ENCODE measurements at regions not wholly inside any gene's neighbourhood (a gene's known extent, or its start where the extent isn't known, plus 50 kb on each side); places are given as distances from the start of the nearest gene placed in this dataset.

DNA sequence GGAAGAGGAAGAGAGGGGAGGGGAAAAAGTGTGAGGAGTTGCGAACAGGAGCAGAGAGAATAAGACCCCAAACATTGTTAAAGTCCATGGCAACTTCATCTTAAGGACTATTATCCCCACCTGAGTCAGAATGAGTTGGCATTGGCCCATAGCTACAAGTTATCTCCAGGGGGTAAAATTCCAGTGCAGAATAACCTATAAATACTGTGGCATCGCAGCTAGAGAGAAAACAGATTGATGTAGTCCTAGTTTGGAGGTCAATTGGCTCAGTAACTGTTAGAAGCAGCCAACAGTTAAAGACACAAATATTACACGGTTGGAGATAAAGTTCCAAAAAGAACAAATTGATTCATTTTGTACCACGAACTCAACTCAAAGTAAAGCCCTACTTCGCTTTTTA is 313.9 kb upstream of the CCDC54 start:
- no peak for DNase-seq

DNA sequence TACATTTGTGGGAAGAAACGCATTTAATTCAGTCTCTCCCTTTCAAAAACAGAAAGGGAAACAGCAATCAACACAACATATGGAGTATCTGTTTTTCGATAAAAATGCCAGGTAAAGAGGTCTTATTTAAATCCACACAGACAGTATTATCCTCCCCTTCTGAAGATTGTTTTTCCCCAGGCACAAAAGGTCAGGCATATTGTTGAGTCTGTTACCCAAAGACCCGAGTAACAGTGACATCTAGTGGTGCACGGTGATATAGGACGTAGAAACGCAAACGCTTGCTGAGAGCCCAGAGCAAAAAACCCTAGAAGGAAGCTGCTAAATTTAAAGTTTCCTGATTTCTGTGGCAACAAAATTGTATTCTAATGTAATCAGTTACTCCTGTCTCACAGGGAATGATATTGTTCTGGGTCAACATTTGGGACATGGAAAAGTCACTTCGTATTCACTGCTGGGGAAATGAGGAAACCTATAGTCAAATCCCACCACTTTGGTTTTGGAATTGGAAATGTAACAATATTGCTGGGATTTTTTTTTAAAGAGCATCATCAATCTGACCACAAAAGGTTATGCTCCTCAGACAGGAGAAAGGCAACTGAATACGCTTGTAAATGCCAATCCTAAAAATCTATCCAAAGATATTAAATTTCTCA is 312.7 kb upstream of the CCDC54 start:
- DNase-seq, result peak; percentile 96

DNA sequence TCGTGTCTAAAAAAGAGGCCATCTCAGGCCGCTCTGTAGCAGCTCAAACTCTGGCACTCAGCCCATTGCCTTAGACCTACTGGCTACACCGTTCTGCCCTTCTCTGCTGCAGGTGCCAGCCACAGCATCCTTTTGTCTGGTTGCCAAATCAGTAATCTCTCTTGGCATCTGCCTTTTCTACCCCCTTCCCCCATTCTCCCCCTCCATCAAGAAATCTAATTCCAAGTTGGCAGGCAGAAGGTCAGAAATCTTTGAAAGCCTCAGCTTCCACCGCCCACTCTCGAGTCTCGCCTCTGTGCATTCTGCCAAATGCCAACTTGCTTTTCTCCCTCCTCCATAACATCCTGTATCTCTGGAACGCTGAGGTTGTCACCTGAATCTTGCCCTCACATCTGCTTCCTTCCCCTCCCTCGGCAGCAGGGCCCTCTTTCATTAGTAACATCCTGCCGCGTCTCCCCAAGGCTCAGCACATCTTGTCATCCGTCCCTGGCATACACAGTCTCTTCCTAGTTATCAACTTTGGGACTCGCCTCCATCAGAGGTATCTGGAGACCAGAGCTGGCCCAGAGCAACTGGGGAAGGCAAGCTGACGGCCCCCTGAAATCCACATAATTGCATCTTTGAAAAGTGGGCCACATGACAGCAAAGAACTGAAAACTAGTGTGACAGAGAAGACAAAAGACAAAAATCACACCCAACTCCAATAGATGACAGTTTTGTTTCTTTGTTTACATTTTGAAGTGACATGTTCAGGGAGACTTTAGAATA is 312.0 kb upstream of the CCDC54 start:
- DNase-seq, result peak; percentile 71

DNA sequence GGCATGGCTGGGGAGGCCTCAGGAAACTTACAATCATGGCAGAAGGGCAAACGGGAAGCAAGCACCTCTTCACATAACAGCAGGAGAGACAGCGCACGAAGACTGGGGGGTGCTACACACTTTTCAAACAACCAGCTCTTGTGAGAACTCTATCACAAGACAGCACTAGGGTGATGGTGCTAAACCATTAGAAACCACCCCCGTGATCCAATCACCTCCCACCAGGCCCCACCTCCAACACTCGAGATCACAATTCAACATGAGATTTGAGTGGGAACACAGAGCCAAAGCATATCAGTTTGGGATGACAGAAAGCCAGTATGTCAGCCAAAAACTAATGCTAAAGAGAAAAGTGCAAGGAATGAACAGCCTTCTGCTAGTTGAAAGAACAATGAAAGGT is 309.8 kb upstream of the CCDC54 start:
- DNase-seq, result no peak

DNA sequence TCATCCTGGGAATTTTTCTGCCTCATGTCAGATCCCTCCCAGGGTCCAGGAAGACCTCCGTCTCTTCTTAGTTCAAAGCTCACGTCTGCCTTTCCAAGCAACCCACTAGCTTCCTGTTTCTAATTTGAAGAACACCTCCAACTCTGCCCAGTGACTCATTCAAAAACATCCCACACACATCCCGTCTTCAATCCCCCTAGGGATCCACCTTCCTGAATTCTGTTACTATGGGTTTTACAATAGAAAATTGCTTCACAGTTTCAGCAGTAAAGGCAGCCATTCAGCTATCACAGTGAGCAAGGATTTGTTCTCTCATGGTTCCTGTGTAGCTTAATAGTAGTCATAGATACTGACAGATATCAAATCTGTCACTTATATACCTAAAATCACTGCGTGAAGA is 308.3 kb upstream of the CCDC54 start:
- DNase-seq, result no peak

DNA sequence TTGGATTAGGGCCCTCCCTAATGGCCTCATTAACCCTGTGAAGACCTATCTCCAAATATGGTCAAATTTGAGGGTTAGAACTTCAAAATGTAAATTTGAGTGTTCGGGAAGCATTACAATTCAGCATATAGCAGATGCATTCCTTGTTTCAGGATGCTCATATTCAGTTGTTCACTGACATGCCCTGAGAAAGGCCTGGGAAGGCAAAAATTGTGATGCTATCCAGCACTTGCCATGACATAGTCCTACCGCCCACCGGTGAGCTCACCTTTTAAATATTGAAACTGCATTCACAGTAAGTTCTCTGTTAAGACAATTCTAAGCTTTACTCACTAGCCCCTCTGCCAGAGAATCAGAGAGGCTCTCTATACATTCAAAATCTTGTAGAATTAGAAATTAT is 300.3 kb upstream of the CCDC54 start:
- DNase-seq, result no peak

DNA sequence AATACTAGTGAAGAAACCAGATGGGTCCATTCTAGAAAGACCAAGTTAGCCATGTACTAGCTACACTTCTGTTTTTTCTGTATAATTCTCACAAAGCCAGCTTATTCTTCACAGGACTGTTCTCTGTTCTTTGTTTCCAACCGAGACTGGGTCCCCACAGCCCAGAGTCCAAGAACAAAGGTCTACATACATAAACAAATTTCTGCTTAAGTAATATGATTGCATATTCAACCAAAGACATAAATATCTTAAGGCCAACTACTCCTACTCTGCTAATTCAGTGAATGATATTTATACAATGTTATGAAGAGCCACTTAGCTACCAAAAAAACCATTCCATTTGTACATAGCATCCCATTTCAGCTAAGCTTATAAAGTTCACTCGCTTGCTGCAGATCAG is 299.8 kb upstream of the CCDC54 start:
- no peak for DNase-seq

DNA sequence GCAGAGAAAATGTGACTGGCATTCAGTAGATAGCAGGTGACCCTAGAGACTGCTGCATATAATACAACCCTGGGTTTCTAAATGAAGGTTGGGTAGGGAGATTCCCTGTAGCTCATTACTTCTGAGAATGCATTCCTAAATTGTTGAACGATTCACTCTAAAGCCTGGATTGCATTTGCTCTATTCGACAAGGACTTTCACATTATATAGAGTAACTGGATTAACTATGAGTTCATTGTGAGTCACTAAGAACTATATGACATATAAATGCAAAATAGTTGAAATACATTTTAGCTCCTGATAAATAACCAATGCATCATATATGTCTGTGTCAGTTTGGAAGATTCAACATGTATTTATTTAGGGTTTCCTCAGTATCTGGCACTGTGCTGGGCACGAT is 294.7 kb upstream of the CCDC54 start:
- DNase-seq, result no peak

DNA sequence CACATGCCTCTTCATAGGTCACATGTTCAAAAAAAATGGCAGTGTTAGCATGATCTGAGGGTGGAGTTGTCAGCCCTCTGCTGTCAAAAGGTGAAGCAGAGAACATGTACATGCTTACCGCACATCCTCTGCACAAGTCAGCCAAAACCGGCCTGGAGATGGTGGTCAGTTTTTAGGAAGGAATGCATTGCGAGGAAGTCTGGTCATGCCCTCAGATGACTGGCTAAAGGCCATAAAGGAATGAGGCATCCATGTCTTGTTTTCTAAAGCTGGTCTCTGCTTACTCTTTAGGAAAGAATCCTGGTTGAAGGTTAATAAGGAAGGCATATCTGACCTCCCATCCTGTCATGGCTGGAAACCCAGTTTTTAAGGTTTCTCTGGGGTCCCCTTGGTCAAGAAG is 292.0 kb upstream of the CCDC54 start:
- no peak for DNase-seq

DNA sequence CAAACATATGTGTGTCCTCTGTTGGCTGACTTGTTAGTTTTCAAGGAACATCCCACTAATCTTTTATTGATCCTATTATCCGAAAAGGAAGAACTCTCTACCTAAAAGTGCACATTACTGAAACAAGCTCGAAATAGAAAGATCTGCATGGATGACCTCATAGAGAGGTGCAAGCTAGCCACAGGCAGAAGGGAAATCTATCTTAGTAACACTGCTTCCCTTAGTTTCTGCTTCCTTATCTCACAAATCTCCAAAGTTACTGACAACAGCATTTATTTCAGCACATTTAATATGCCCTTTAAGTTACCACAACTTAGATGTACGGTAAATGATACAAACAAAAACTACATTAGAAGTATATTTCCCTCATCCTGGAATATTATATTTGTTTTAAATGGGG is 285.1 kb upstream of the CCDC54 start:
- no peak for DNase-seq

DNA sequence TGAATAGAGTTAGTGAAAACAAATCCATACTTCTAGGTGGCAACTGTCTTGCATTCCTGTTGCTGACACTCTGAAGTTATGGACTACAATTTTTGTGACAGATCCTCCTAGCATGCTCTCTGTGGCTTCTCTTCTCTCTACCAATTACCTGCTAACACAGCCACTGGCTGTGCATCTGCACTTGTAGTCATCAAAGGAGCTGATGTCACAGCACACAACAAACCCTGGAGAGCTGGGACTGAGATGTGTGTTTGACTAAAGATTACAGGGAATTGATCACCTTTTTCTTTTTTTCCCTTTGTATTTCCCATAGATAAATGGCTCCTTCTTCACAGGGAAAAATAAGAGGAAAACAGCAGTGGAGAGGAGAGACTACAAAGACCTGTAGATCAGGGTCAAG is 278.4 kb upstream of the CCDC54 start:
- DNase-seq, result no peak

DNA sequence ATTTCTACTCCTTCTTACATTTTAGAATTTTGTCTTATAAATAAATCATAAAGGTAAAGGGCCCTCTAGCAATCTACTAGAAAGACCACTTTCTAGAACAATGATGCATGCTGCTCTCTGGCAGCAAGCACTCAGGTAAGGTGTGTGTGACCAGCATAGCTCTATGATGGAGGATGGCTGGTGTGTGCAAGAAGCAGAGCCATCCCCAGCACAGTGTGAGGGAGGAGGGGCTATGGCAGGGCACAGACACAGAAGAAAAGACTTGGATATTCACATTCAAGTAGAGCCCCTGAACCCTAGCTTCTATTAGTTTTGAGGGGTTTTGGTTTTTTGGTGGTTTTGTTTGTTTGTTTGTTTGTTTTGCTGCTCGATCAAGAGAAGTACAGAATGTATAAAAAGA is 277.1 kb upstream of the CCDC54 start:
- no peak for DNase-seq

DNA sequence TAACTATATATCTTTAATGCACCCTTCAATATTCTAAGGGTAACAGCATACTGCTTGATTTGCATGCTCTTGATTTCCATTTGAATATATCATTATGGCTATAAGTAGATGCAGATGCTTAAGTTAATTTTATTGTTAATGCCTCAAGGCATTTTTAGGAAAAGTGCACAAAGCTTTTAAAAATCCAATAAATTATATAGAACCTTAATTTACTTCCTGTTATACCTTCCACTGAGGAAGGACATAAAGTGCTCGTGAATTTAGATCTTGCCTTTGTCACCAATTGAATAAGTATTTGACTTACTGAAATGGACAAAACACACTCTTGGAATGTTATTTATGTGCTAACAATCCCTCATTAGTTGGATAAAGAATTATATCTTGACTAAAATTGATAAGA is 276.7 kb upstream of the CCDC54 start:
- no peak for DNase-seq

DNA sequence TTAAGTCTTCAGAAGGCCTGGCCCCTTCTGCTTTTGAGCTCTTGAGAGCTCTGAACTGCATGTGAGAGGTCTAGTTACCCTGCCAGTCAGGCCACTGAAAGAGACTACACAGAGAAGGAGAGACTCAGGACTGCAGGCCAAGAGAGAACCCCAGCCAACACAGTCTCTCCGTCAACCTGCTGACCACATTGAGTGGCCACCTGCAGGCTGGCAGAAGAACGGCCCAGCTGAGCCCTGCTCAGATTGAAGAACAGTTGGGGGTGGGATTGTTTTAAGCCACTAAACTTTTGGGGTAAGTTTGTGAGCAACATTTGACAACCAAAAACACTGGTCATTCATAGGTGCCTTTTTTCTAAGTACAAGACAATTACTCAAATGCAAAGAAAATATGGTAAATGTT is 273.5 kb upstream of the CCDC54 start:
- DNase-seq, result no peak

DNA sequence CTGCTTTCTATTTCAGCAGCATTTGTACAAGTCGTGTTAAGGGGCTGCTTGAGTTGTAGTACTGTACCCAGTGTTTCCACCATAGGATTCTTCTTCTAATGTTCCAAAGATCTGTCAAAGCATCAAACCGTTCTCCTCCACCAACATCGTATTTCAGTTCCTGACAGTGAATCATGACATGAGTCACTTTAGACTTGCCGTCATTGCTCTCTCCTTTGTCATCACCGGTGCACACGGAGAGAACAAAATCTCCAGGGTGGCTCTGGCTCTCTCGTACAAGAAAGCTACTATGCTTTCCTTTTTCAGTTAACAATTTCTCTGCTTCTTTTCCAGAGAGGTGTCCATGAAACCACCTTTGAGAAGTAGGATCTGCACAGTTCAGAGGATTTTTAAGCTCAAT is 270.9 kb upstream of the CCDC54 start:
- DNase-seq, result no peak

DNA sequence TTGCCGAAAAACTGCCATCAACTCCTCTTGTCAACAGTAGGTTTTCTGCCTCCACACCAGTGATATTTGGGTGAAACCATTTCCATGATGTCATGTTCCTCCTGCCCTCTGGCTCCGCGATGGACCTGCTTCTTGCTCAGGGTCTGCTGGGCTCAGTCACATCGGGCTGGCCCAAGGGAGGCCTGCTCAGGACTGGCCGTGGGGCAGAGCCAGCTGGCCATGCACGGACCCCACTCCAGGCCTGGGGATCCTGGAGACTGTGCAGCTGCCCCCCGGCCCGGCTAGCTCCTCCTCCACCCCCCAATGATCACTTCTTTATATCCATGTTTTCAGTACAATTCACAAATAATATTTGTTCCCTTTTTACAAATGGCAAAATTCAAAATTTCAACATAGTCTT is 270.3 kb upstream of the CCDC54 start:
- no peak for DNase-seq

DNA sequence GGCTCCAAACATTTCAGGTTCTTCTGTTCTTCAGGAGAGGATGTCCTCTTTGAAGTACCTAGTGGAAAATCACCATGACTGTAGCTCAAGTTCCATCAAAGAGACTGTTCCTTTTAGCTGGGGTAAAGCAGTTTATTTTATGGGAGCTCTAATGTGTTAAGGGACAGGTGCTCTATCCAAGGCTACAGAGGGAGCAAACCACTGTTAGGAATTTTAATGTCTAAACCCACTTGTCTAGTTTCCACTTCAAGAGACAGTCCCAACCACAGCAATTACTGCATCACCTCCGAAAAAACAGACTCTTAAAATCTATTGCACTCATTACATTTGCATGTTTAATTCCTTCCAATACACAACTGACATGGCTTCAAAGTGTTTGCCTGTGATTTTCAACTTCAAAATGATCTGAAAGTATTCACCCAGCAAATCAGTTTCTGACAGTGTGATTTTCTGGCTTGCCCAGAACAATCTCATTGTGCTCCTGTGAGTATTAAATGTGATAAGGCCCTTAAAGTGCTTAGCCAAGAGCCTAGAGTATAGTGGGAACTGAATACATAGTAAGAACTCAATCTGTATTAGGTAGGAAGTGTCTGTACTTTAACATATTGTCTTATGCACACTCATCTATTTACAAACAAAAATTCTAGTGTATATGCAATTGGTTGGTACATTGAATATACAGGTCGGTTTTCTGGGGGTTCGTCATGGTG is 266.5 kb upstream of the CCDC54 start:
- DNase-seq, result no peak

DNA sequence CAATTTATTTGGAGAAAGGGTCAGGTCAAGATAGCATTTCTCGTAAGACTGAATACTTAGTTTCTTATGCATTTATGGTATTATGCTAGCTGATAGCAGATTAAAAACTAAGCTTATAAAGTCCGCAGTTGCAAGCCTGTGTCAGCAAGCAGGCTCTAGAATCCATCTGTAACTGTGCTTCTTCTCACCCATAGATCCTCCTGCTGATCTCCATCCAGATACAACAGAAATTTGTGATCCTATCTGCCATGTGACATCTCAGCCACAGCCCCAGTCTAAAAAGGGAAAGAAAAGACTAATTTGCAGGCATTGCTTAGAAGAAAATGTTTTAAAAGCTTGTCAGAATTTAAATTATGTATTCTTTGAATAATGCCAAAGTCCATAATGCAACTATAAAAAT is 265.4 kb upstream of the CCDC54 start:
- no peak for DNase-seq

DNA sequence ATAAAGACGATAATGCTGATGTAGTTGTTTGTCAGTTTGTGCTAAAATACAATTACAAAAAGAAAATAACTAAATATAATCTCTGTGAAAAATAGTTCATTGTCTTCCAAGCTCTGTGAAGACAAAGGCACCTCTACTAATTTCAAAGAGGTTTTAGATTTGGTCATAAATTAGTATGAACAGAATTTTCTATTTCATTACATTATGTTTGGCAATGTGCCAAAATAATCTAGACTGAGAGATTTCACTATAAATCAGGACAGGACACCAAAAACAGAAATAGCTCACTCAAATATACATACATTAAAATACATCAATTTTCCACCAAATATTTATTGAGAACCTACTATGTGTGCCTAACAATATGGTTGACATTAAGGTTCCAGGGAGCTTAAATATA is 264.9 kb upstream of the CCDC54 start:
- no peak for DNase-seq

DNA sequence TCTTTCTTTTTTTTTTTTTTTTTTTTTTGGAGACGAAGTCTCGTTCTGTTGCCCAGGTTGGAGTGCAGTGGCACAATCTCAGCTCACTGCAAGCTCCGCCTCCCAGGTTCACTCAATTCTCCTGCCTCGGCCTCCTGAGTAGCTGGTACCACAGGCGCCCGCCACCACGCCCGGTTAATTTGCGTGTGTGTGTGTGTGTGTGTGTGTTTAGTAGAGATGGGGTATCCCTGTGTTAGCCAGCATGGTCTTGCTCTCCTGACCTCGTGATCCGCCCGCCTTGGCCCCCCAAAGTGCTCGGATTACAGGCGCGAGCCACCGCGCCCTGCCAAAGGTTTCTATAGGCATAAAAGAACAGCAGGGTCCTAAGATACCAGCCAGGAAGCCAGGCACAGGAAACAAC is 261.0 kb upstream of the CCDC54 start:
- no peak for DNase-seq

DNA sequence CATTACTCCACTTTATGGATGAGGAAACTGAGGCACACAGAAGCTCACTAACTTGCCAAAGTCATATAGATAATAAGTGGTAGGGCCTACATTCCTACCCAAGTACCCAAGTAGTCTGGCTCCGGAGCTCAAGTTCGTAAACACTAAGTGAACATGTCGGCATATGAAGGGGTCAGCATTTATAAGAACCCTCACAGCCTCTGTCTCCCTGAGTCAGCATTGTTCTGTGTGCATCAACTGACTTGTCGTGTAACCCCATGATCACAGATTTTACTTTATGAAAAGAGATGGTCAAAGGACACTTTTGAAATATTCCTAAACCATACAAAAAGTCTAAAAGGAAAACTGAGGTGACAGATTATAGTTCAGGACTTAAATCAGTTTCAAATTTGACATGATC is 260.1 kb upstream of the CCDC54 start:
- no peak for DNase-seq

DNA sequence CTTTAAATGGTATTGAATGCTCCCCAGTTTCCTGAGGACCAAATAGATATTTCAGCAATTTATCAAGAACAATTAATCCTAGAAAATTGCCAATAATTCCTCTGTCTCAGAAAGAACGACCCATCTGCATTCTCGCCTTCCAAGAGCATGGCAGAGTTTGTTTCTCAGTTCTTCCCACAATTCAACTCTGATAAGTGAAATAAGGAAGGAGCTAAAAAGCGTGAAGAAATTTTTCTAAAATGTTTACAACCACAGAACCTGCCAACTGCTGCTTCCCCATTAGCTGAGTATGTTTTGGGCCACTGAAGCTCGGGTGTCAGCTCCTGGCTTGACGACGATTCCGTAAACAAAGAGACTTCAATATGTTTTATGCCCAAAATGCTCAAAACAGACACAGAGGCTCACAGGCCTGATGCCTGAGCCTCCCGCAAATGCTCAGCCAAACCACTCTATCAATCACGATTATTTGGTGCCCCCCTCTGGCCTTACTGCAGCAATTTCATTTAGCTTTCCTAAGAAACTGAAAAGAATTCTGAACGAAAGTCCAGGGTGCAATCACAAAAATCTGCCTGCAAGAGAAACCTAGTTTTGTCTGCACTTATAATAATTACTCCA is 259.2 kb upstream of the CCDC54 start:
- DNase-seq, result peak; percentile 88

DNA sequence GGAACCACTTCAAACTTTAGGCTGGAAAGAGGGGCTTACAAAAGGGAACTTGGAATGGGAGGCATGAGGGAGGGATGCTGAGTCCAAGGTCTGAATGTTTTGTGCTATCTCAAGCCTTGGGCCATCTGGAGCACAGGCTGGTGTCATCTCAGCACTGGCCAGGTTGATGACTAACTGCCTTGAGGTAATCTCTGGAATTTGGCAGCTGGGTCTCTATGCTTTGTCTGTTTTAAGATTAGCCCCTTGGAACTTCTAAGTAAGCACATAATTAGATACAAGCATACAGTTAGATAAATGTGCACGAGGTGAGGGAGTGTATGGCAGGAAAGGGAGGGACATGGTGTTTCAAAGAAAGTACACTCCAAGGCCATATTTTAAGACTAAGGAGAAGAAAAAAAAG is 252.4 kb upstream of the CCDC54 start:
- no peak for DNase-seq

DNA sequence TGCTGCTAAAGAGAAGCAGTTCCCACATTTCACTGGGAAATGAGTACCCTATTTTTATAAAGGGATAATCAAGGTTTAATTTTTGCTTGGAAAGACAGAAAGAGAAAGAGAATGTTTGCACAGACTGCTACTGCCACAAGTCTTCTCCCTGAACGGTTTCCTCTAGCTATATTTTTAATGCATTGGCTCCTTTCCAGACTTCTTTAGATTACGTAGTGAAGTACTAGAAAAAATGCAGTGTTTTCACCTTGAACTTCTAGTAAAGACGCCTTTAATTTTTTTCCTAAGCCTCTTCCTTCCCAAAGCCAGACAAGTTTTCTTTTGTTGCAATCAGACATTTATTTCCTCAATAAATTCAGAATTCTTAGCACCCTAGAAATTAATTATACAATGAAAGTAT is 248.3 kb upstream of the CCDC54 start:
- DNase-seq, result no peak

Measured in NCI-H1694 (cell line).